HPDE6-E6E7 (cell line): ENCODE measurements at regions not wholly inside any gene's neighbourhood (a gene's known extent, or its start where the extent isn't known, plus 50 kb on each side); places are given as distances from the start of the nearest gene placed in this dataset.

Source experiments
- DNase-seq: peaks from one replicate; pipeline ENCODE4 v3.0.0; 2011; ENCODE audit warnings: missing footprints; ENCODE audit errors: extremely low spot score

- no peak for DNase-seq
Measured at GRCh38 chr2:15042801-15043217, 410.3 kb downstream of the LRATD1 start.

GRCh38 chr2:15043336-15044058, 411.0 kb downstream of the LRATD1 start:
- no peak for DNase-seq

GRCh38 chr2:15045054-15045453, 412.5 kb downstream of the LRATD1 start:
- DNase-seq: no peak

- no peak for DNase-seq
Measured at GRCh38 chr2:15047184-15047583, 414.7 kb downstream of the LRATD1 start.

GRCh38 chr2:15048000-15048399, 415.5 kb downstream of the LRATD1 start:
- DNase-seq: no peak

- no peak for DNase-seq
Measured at GRCh38 chr2:15049096-15049993, 416.8 kb downstream of the LRATD1 start.

GRCh38 chr2:15050483-15050882, 418.0 kb downstream of the LRATD1 start:
- DNase-seq: no peak

- no peak for DNase-seq
Measured at GRCh38 chr2:15053542-15053941, 421.0 kb downstream of the LRATD1 start.

- no peak for DNase-seq
Measured at GRCh38 chr2:15058015-15058720, 425.7 kb downstream of the LRATD1 start.

GRCh38 chr2:15058721-15059157, 426.2 kb downstream of the LRATD1 start:
- no peak for DNase-seq

- DNase-seq: peak; percentile 16
Measured at GRCh38 chr2:15059870-15060512, 427.5 kb downstream of the LRATD1 start.

GRCh38 chr2:15061268-15061667, 428.8 kb downstream of the LRATD1 start:
- DNase-seq: no peak

- no peak for DNase-seq
Measured at GRCh38 chr2:15066138-15066537, 433.6 kb downstream of the LRATD1 start.

- no peak for DNase-seq
Measured at GRCh38 chr2:15069149-15069548, 436.6 kb downstream of the LRATD1 start.

GRCh38 chr2:15072836-15073235, 440.3 kb downstream of the LRATD1 start:
- DNase-seq: no peak

- no peak for DNase-seq
Measured at GRCh38 chr2:15073664-15074063, 441.1 kb downstream of the LRATD1 start.

GRCh38 chr2:15074319-15074718, 441.8 kb downstream of the LRATD1 start:
- no peak for DNase-seq

- DNase-seq: no peak
Measured at GRCh38 chr2:15074751-15075700, 442.5 kb downstream of the LRATD1 start.

- no peak for DNase-seq
Measured at GRCh38 chr2:15076668-15077067, 444.2 kb downstream of the LRATD1 start.

GRCh38 chr2:15081356-15081755, 448.8 kb downstream of the LRATD1 start:
- DNase-seq: no peak
